RWPE1 (cell line): ENCODE measurements at regions not wholly inside any gene's neighbourhood (a gene's known extent, or its start where the extent isn't known, plus 50 kb on each side); places are given as distances from the start of the nearest gene placed in this dataset.

ENCODE experiments used
- CTCF ChIA-PET: fragments of 350-600 bp; sonication (Branson Sonifier 250); formaldehyde crosslinking; extraction: SDS; loops from one replicate; lab custom pipeline; 2021; lab: Yijun Ruan, JAX
- POLR2A ChIA-PET: fragments of 400-600 bp; formaldehyde crosslinking; extraction: SDS; loops from one replicate; lab custom pipeline; 2020; ENCODE audit warnings: antibody characterized with exemption; ENCODE audit not compliant: low non-redundant PET; lab: Yijun Ruan, JAX
- DNase-seq: peaks from one replicate; pipeline ENCODE4 v3.0.0; 2012; ENCODE audit warnings: low spot score
- H3K27ac ChIP-seq: fragments of 450-650 bp; 2 replicates; pipeline ENCODE4 v1.5.1; 2017
- TF ChIP-seq, protein P1 (sequence below): fragments of 450-650 bp; conservative IDR thresholded peaks from 2 replicates; pipeline ENCODE4 v1.5.1; 2017; ENCODE audit warnings: low read depth, mild to moderate bottlenecking

DNA sequence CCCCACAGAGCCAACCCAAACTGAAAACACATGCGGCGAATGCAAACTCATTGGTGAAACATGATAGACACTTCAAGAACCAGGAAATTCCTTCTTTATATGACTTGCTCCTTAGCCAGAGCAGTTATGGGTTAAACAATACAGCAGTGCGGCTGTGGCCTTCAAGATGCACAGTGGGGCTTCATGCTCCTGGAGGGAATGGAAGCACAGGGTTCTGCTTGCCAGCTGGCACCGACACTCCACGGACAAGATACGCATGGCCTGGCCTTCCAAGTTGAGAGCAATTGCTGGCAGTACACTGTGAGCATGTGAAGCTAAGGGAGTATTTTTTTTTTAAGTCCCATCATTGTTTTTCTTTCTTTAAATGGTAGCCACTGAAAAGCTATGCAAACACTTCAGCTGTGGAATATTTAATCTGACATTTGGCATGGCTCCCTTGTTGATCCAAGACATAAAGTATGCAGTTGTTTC is 451.6 kb upstream of the CD180 start:
- no peak for DNase-seq
- H3K27ac ChIP-seq = no peak overlapping the region
- ChIA-PET POLR2A (no interaction called here), CTCF (no interaction called here)
- TF ChIP-seq, protein P1, sequence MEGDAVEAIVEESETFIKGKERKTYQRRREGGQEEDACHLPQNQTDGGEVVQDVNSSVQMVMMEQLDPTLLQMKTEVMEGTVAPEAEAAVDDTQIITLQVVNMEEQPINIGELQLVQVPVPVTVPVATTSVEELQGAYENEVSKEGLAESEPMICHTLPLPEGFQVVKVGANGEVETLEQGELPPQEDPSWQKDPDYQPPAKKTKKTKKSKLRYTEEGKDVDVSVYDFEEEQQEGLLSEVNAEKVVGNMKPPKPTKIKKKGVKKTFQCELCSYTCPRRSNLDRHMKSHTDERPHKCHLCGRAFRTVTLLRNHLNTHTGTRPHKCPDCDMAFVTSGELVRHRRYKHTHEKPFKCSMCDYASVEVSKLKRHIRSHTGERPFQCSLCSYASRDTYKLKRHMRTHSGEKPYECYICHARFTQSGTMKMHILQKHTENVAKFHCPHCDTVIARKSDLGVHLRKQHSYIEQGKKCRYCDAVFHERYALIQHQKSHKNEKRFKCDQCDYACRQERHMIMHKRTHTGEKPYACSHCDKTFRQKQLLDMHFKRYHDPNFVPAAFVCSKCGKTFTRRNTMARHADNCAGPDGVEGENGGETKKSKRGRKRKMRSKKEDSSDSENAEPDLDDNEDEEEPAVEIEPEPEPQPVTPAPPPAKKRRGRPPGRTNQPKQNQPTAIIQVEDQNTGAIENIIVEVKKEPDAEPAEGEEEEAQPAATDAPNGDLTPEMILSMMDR = no peak

DNA sequence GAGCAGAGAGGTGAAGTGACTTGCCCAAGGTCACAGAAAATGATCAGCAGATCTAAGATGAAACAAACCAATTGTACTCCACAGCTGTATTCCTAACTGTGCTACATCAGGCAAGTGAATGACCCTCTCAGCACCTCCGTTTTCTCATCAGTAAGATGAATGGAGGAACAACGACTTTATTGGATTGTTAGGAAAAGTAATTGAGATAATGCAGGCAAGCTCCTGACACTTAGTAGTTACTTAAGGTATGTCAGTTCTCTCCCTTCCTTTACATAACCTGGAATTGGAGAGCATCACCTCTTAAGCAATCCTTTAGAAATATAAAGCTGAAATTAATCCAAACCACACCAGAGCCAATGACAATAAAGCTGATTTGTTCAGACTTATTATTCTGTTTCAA is 451.2 kb upstream of the CD180 start:
- ChIA-PET CTCF (no interaction called here), POLR2A (no interaction called here)
- no peak for DNase-seq
- TF ChIP-seq, protein P1 = no peak
- no peak overlapping the region for H3K27ac ChIP-seq

DNA sequence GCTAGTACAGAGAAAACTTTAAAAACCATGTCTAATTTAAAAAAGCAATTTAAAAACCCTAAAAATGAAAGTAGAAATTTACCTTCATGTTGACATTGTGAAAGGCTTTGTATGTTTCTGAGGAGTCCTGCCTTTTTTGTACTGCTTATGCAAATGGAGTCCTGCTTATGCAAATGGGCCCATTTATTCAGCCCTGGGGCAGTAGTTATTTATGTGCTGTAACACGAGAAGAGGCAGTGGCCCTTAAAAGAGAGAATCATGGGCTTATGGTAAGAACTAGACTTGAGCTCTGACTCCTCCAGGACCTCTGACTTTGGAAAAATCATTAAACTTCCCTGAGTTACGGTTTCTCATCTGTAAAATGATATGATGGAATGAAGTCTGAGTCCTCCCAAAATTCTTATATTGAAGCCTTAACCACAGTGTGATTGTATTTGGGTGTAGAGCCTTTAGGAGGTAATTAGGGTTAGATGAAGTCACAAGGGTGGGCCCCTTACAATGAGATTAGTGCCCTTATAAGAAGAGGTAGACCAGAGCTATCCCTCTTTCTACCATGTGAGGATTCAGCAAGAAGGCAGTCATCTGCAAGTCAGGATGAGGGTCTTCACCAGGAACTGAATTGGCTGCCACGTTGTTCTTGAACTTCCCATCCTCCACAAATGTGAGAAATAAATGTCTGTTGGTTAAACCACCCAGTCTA is 447.8 kb upstream of the CD180 start:
- no peak overlapping the region for H3K27ac ChIP-seq
- DNase-seq = no peak
- TF ChIP-seq, protein P1 = no peak
- CTCF ChIA-PET = no interaction called here
- POLR2A ChIA-PET = no interaction called here

DNA sequence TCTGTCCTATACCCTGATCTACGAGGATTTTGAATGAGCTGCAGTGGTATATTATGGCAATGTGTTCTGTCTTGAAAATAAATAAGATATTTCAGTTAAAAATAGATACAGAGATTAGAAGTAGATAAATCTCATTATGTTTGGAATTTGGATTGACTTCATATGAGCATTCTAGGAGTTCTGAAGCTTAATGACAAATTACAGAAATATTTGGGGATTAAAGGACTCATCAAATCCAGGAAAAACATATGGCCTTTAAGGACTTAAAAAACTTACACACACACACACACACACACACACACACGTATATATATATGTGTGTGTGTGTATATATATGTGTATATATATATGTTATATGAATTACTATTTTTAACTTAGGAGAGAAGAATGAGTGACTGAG is 446.9 kb upstream of the CD180 start:
- ChIA-PET POLR2A (no interaction called here), CTCF (no interaction called here)

DNA sequence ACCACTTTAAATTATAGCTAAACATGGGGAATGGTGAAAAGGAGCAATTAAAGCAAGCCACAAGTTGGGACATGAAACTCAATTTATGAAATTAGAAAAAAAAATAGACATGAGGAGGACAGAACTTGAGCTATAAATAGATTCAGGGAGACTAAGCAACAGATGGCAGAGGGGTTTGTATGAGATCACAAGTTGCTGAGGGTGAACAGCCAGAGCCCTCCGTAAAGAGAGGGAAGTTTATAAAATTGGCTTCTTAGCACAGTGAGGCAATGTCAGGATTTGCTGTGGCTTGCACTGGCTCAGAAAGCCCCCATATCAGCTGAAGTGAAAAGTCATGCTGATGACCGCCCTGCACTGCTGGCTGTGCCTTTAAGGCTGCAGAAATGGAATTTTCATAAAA is 443.4 kb upstream of the CD180 start:
- H3K27ac ChIP-seq = no peak overlapping the region
- TF ChIP-seq, protein P1 = no peak
- ChIA-PET POLR2A (no interaction called here), CTCF (no interaction called here)
- DNase-seq = no peak

More for the DNA sequence above, 446.9 kb upstream of the CD180 start:
- DNase-seq = no peak
- no peak overlapping the region for H3K27ac ChIP-seq
- TF ChIP-seq, protein P1 = no peak

DNA sequence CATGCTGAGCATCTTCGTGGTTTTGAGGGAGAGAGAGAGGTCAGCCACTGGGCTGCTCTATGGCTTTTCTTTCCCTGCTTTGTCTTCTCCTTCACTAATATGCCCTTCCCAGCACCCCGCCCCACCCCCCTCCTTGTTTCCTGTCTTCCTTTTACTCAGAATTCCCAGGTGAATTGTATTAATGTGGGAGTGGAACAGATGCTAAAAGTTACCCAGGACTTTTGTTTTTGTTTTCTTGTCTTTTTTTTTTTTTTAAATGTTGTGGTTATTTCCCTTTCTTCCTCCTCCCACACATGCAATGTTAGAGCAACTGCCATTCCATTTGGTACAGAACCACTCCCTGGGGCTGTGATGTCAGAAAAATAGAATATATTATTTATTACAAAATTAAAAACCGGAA is 442.7 kb upstream of the CD180 start:
- DNase-seq = no peak
- no peak overlapping the region for H3K27ac ChIP-seq
- TF ChIP-seq, protein P1 = no peak
- ChIA-PET CTCF (interaction anchor here (0.8 kb wide), 1 partner anchor 56 kb away, joined by 3 read pairs; no protein-coding TSS in a partner anchor), POLR2A (no interaction called here)
